Glutamatergic neuron (in vitro differentiated cells): ENCODE measurements at regions not wholly inside any gene's neighbourhood (a gene's known extent, or its start where the extent isn't known, plus 50 kb on each side); places are given as distances from the start of the nearest gene placed in this dataset.

Experiments used
- DNase-seq: peaks from one replicate; pipeline ENCODE4 v3.0.0; 2022
- H3K27ac Mint-ChIP-seq: one replicate; pipeline ENCODE4 v1.8.0; 2020; ENCODE audit warnings: mild to moderate bottlenecking, mixed read lengths, inconsistent platforms; ENCODE audit not compliant: unreplicated experiment
- H3K27me3 Mint-ChIP-seq: one replicate; pipeline ENCODE4 v1.8.0; 2020; ENCODE audit warnings: mild to moderate bottlenecking, moderate library complexity, mixed read lengths, inconsistent platforms; ENCODE audit not compliant: unreplicated experiment
- H3K36me3 Mint-ChIP-seq: one replicate; pipeline ENCODE4 v1.8.0; 2020; ENCODE audit warnings: mild to moderate bottlenecking, mixed read lengths, inconsistent platforms; ENCODE audit not compliant: unreplicated experiment
- H3K4me1 Mint-ChIP-seq: one replicate; pipeline ENCODE4 v1.8.0; 2020; ENCODE audit warnings: mild to moderate bottlenecking, low read depth, mixed read lengths, inconsistent platforms; ENCODE audit not compliant: unreplicated experiment
- H3K4me3 Mint-ChIP-seq: one replicate; pipeline ENCODE4 v1.8.0; 2020; ENCODE audit warnings: mild to moderate bottlenecking, mixed read lengths, inconsistent platforms; ENCODE audit not compliant: unreplicated experiment
- H3K9me3 Mint-ChIP-seq: one replicate; pipeline ENCODE4 v1.8.0; 2020; ENCODE audit warnings: mild to moderate bottlenecking, moderate library complexity, mixed read lengths, inconsistent platforms; ENCODE audit not compliant: unreplicated experiment
- TF ChIP-seq, protein P1 (sequence below): fragments of 200-600 bp; sonication (generic); IDR thresholded peaks from one replicate; pipeline ENCODE4 v1.5.0; 2021; ENCODE audit not compliant: partially characterized antibody, unreplicated experiment

- H3K4me3 Mint-ChIP-seq, result no peak overlapping the region
- H3K9me3 Mint-ChIP-seq, result peaks cover 14% of the 10 kb centered on the region
- no peaks in the 10 kb centered on the region for H3K4me1 Mint-ChIP-seq
- H3K27me3 Mint-ChIP-seq, result peaks cover 2% of the 10 kb centered on the region
- TF ChIP-seq, protein P1, sequence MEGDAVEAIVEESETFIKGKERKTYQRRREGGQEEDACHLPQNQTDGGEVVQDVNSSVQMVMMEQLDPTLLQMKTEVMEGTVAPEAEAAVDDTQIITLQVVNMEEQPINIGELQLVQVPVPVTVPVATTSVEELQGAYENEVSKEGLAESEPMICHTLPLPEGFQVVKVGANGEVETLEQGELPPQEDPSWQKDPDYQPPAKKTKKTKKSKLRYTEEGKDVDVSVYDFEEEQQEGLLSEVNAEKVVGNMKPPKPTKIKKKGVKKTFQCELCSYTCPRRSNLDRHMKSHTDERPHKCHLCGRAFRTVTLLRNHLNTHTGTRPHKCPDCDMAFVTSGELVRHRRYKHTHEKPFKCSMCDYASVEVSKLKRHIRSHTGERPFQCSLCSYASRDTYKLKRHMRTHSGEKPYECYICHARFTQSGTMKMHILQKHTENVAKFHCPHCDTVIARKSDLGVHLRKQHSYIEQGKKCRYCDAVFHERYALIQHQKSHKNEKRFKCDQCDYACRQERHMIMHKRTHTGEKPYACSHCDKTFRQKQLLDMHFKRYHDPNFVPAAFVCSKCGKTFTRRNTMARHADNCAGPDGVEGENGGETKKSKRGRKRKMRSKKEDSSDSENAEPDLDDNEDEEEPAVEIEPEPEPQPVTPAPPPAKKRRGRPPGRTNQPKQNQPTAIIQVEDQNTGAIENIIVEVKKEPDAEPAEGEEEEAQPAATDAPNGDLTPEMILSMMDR, result no peak
- no peak overlapping the region for H3K27ac Mint-ChIP-seq
- no peak for DNase-seq
- peaks cover 16% of the 10 kb centered on the region for H3K36me3 Mint-ChIP-seq
Observed at GRCh38 chr12:38123566-38124246, 192.9 kb upstream of the ALG10B start.

DNA sequence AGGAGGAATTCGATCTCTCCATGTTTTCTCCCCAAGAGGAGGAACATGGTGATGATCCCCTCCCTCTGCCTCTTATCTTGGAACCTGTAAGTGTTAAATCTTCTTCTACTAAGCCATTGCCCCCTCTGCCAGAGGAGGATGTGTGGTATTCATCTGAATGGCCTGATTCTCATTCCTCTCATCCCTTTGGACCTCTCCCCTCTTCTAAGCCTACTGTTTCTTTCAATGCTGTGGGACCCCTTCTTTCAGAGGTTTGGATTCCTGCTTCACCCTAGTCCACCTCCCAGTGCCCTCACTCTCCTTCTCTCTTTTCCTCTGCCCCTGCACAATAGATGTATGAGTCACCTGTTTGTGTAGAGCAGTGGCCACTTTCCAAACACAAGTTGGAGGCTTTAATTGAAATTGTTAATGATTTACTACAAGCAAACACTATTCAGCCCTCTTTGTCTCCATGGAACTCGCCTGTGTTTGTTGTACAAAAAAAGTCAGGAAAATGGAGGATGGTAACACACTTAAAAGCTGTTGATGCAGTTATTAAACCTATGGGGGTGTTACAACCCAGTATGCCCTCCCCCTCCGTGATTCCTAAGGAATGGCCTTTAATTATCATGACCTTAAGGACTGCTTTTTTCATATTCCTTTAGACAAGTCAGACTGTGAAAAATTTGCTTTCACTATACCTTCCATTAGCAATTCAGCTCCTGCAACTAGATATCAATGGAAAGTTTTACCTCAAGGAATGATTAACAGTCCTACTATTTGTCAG is 192.1 kb upstream of the ALG10B start:
- TF ChIP-seq, protein P1, result no peak
- no peaks in the 10 kb centered on the region for H3K4me1 Mint-ChIP-seq
- peaks cover 14% of the 10 kb centered on the region for H3K36me3 Mint-ChIP-seq
- no peak overlapping the region for H3K4me3 Mint-ChIP-seq
- no peak for DNase-seq
- peaks cover 15% of the 10 kb centered on the region for H3K9me3 Mint-ChIP-seq
- H3K27ac Mint-ChIP-seq, result no peak overlapping the region
- peaks cover 2% of the 10 kb centered on the region for H3K27me3 Mint-ChIP-seq

- Mint-ChIP-seq H3K9me3 (peaks cover 17% of the 10 kb centered on the region), H3K27me3 (no peaks in the 10 kb centered on the region), H3K36me3 (no peaks in the 10 kb centered on the region), H3K27ac (no peak overlapping the region), H3K4me3 (no peak overlapping the region), H3K4me1 (no peaks in the 10 kb centered on the region)
- TF ChIP-seq, protein P1, result no peak
- DNase-seq, result no peak
Observed at GRCh38 chr12:38132139-38132538, 184.4 kb upstream of the ALG10B start.

GRCh38 chr12:38137287-38137686 is 179.3 kb upstream of the ALG10B start:
- H3K27me3 Mint-ChIP-seq, result no peaks in the 10 kb centered on the region
- no peak for DNase-seq
- H3K9me3 Mint-ChIP-seq, result peaks cover 13% of the 10 kb centered on the region
- no peak overlapping the region for H3K27ac Mint-ChIP-seq
- H3K4me3 Mint-ChIP-seq, result no peak overlapping the region
- TF ChIP-seq, protein P1, result no peak
- H3K36me3 Mint-ChIP-seq, result no peaks in the 10 kb centered on the region
- H3K4me1 Mint-ChIP-seq, result no peaks in the 10 kb centered on the region

DNA sequence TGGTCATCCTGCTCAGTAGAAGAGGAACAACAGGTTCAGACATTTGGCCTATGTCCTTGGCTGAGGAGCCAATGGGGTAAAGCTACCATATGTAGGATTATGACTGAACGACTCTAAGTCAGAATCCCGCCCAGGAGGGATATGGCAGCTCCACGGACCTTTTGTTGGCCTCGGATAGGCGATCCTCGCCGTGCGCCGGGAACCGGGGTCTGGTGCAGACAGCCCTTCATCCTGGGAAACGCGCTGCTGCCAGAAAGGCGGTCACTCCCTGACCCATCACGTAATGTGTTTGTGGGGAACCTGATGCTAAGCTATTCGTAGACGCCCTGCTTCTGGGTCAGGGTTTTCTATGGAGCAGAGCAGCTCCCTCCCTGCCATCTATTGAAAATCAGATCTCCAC is 178.9 kb upstream of the ALG10B start:
- Mint-ChIP-seq H3K27me3 (peaks cover 2% of the 10 kb centered on the region), H3K4me1 (no peaks in the 10 kb centered on the region), H3K9me3 (peaks cover 15% of the 10 kb centered on the region), H3K4me3 (no peak overlapping the region), H3K27ac (no peak overlapping the region), H3K36me3 (no peaks in the 10 kb centered on the region)
- TF ChIP-seq, protein P1, result no peak
- DNase-seq, result no peak
